ENCODE measurements at regions not wholly inside any gene's neighbourhood (a gene's known extent, or its start where the extent isn't known, plus 50 kb on each side); places are given as distances from the start of the nearest gene placed in this dataset.
"Not testable (repeated sequence)": the region's sequence is repeated elsewhere in the genome, so short reads cannot be mapped to it uniquely, and the experiment has no call there.

GRCh38 chr18:14979875-14980274 is 231.9 kb downstream of the ANKRD30B start:
- no peaks in the 10 kb centered on the region for H4K20me1 ChIP-seq (ENCODE audit: control insufficient read depth, insufficient read depth, low read depth, low read length)

GRCh38 chr18:14984531-14984930 is 236.6 kb downstream of the ANKRD30B start:
- not testable (repeated sequence) for H3K4me2 ChIP-seq (ENCODE audit: low read length); H3K36me3 ChIP-seq (ENCODE audit: control insufficient read depth, low read length); H3K79me2 ChIP-seq (ENCODE audit: control insufficient read depth, low read length); H3F3A ChIP-seq (ENCODE audit: control insufficient read depth, insufficient read depth); H3K27me3 ChIP-seq (ENCODE audit: control insufficient read depth, low read length); H3K9me3 ChIP-seq (ENCODE audit: control insufficient read depth, insufficient read depth, low read length); H3K9me2 ChIP-seq (replicated peaks; ENCODE audit: control insufficient read depth, low read length); H3K27ac ChIP-seq (ENCODE audit: low read depth, low read length); H3K4me3 ChIP-seq (ENCODE audit: low read length); H3K4me1 ChIP-seq (ENCODE audit: control insufficient read depth, low read length); H4K20me1 ChIP-seq (ENCODE audit: control insufficient read depth, insufficient read depth, low read depth, low read length)

More at GRCh38 chr18:14979875-14980274, 231.9 kb downstream of the ANKRD30B start:
- H3K27ac ChIP-seq (ENCODE audit: low read depth, low read length) = no peak overlapping the region
- no peaks in the 10 kb centered on the region for H3F3A ChIP-seq (ENCODE audit: control insufficient read depth, insufficient read depth)
- no peaks in the 10 kb centered on the region for H3K36me3 ChIP-seq (ENCODE audit: control insufficient read depth, low read length)
- H3K9me3 ChIP-seq (ENCODE audit: control insufficient read depth, insufficient read depth, low read length) = no peaks in the 10 kb centered on the region; the same call in 1 of the 2 replicates
- no peak overlapping the region for H3K4me3 ChIP-seq (ENCODE audit: low read length)
- H3K4me1 ChIP-seq (ENCODE audit: control insufficient read depth, low read length) = no peaks in the 10 kb centered on the region
- TF ChIP-seq EZH2phosphoT487 (IDR thresholded peaks at IDR 0.05; ENCODE audit: borderline replicate concordance, low read length) (no peak), CTCF (IDR thresholded peaks at IDR 0.05; ENCODE audit: low read depth, low read length, poor library complexity, severe bottlenecking) (no peak)
- H3K9me2 ChIP-seq (replicated peaks; ENCODE audit: control insufficient read depth, low read length) = no peaks in the 10 kb centered on the region
- no peaks in the 10 kb centered on the region for H3K79me2 ChIP-seq (ENCODE audit: control insufficient read depth, low read length)
- H3K4me2 ChIP-seq (ENCODE audit: low read length) = no peak overlapping the region
- no peaks in the 10 kb centered on the region for H3K27me3 ChIP-seq (ENCODE audit: control insufficient read depth, low read length)

- not testable (repeated sequence) for H3K27me3 ChIP-seq (ENCODE audit: control insufficient read depth, low read length); H3F3A ChIP-seq (ENCODE audit: control insufficient read depth, insufficient read depth); H4K20me1 ChIP-seq (ENCODE audit: control insufficient read depth, insufficient read depth, low read depth, low read length); H3K4me2 ChIP-seq (ENCODE audit: low read length); H3K4me1 ChIP-seq (ENCODE audit: control insufficient read depth, low read length); H3K9me3 ChIP-seq (ENCODE audit: control insufficient read depth, insufficient read depth, low read length); H3K27ac ChIP-seq (ENCODE audit: low read depth, low read length); H3K36me3 ChIP-seq (ENCODE audit: control insufficient read depth, low read length); H3K4me3 ChIP-seq (ENCODE audit: low read length); H3K79me2 ChIP-seq (ENCODE audit: control insufficient read depth, low read length); H3K9me2 ChIP-seq (replicated peaks; ENCODE audit: control insufficient read depth, low read length)
Observed at GRCh38 chr18:14985291-14986013, 237.5 kb downstream of the ANKRD30B start.

GRCh38 chr18:14987377-14987776 is 239.4 kb downstream of the ANKRD30B start:
- H3K27me3 ChIP-seq (ENCODE audit: control insufficient read depth, low read length); H3K79me2 ChIP-seq (ENCODE audit: control insufficient read depth, low read length); H3K36me3 ChIP-seq (ENCODE audit: control insufficient read depth, low read length); H3K9me2 ChIP-seq (replicated peaks; ENCODE audit: control insufficient read depth, low read length); H3K4me1 ChIP-seq (ENCODE audit: control insufficient read depth, low read length); H3F3A ChIP-seq (ENCODE audit: control insufficient read depth, insufficient read depth); H3K4me2 ChIP-seq (ENCODE audit: low read length); H3K4me3 ChIP-seq (ENCODE audit: low read length); H3K27ac ChIP-seq (ENCODE audit: low read depth, low read length); H3K9me3 ChIP-seq (ENCODE audit: control insufficient read depth, insufficient read depth, low read length); H4K20me1 ChIP-seq (ENCODE audit: control insufficient read depth, insufficient read depth, low read depth, low read length): not testable (repeated sequence)

GRCh38 chr18:14987960-14988710 is 240.2 kb downstream of the ANKRD30B start:
- H3K27ac ChIP-seq (ENCODE audit: low read depth, low read length); H3K36me3 ChIP-seq (ENCODE audit: control insufficient read depth, low read length); H3K4me1 ChIP-seq (ENCODE audit: control insufficient read depth, low read length); H3F3A ChIP-seq (ENCODE audit: control insufficient read depth, insufficient read depth); H3K79me2 ChIP-seq (ENCODE audit: control insufficient read depth, low read length); H3K4me2 ChIP-seq (ENCODE audit: low read length); H4K20me1 ChIP-seq (ENCODE audit: control insufficient read depth, insufficient read depth, low read depth, low read length); H3K4me3 ChIP-seq (ENCODE audit: low read length); H3K9me2 ChIP-seq (replicated peaks; ENCODE audit: control insufficient read depth, low read length); H3K9me3 ChIP-seq (ENCODE audit: control insufficient read depth, insufficient read depth, low read length); H3K27me3 ChIP-seq (ENCODE audit: control insufficient read depth, low read length): not testable (repeated sequence)

GRCh38 chr18:14989569-14989968 is 241.6 kb downstream of the ANKRD30B start:
- not testable (repeated sequence) for H3K9me3 ChIP-seq (ENCODE audit: control insufficient read depth, insufficient read depth, low read length); H3K36me3 ChIP-seq (ENCODE audit: control insufficient read depth, low read length); H3K4me2 ChIP-seq (ENCODE audit: low read length); H3K79me2 ChIP-seq (ENCODE audit: control insufficient read depth, low read length); H3K9me2 ChIP-seq (replicated peaks; ENCODE audit: control insufficient read depth, low read length); H3K27ac ChIP-seq (ENCODE audit: low read depth, low read length); H3K4me1 ChIP-seq (ENCODE audit: control insufficient read depth, low read length); H3F3A ChIP-seq (ENCODE audit: control insufficient read depth, insufficient read depth); H4K20me1 ChIP-seq (ENCODE audit: control insufficient read depth, insufficient read depth, low read depth, low read length); H3K27me3 ChIP-seq (ENCODE audit: control insufficient read depth, low read length); H3K4me3 ChIP-seq (ENCODE audit: low read length)

- H4K20me1 ChIP-seq (ENCODE audit: control insufficient read depth, insufficient read depth, low read depth, low read length); H3K27ac ChIP-seq (ENCODE audit: low read depth, low read length); H3K36me3 ChIP-seq (ENCODE audit: control insufficient read depth, low read length); H3K4me2 ChIP-seq (ENCODE audit: low read length); H3K27me3 ChIP-seq (ENCODE audit: control insufficient read depth, low read length); H3K9me3 ChIP-seq (ENCODE audit: control insufficient read depth, insufficient read depth, low read length); H3K4me3 ChIP-seq (ENCODE audit: low read length); H3K79me2 ChIP-seq (ENCODE audit: control insufficient read depth, low read length); H3K9me2 ChIP-seq (replicated peaks; ENCODE audit: control insufficient read depth, low read length); H3F3A ChIP-seq (ENCODE audit: control insufficient read depth, insufficient read depth); H3K4me1 ChIP-seq (ENCODE audit: control insufficient read depth, low read length): not testable (repeated sequence)
Observed at GRCh38 chr18:14991934-14992445, 244.0 kb downstream of the ANKRD30B start.

Measured in DOHH2 (cell line).